ENCODE measurements at regions not wholly inside any gene's neighbourhood (a gene's known extent, or its start where the extent isn't known, plus 50 kb on each side); places are given as distances from the start of the nearest gene placed in this dataset.

DNA sequence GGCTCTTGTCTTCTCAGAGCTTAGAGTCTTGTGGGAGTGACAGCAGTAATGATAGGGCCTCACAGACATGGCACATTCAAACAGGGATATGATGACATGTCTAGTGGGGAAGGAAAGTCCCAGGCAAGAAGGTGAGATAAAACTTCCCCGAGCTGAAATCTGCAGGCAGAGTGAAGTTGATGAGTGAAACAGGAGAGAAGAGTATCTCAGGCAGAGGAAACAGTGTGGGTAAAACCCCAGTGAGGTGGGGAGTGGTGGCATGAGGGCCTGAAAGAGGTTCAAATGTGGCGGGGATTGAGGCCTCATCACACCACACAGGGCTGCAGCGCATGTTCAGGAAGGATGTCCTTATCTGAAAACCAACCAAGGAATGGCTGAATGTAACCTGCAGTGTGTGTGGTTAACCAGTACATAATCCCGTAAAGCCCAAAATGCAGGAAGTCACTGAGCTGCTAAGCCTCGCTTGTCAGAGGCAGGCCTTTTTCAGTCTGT is 153.8 kb upstream of the E2F8 start:
- H3K27me3 ChIP-seq (ENCODE audit: low read depth), result no peaks in the 10 kb centered on the region
- no peak for DNase-seq
- intact Hi-C loops (cut with micrococcal nuclease), result no loop called here
- no peak overlapping the region for H3K27ac ChIP-seq (replicated peaks)
- TF ChIP-seq, protein P1, sequence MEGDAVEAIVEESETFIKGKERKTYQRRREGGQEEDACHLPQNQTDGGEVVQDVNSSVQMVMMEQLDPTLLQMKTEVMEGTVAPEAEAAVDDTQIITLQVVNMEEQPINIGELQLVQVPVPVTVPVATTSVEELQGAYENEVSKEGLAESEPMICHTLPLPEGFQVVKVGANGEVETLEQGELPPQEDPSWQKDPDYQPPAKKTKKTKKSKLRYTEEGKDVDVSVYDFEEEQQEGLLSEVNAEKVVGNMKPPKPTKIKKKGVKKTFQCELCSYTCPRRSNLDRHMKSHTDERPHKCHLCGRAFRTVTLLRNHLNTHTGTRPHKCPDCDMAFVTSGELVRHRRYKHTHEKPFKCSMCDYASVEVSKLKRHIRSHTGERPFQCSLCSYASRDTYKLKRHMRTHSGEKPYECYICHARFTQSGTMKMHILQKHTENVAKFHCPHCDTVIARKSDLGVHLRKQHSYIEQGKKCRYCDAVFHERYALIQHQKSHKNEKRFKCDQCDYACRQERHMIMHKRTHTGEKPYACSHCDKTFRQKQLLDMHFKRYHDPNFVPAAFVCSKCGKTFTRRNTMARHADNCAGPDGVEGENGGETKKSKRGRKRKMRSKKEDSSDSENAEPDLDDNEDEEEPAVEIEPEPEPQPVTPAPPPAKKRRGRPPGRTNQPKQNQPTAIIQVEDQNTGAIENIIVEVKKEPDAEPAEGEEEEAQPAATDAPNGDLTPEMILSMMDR (IDR thresholded peaks at IDR 0.05; ENCODE audit: borderline replicate concordance), result no peak
- H3K36me3 ChIP-seq, result no peaks in the 10 kb centered on the region
- peaks cover 3% of the 10 kb centered on the region for H3K9me3 ChIP-seq (replicated peaks)
- no peaks in the 10 kb centered on the region for H3K4me1 ChIP-seq
- H3K4me3 ChIP-seq, result no peak overlapping the region

DNA sequence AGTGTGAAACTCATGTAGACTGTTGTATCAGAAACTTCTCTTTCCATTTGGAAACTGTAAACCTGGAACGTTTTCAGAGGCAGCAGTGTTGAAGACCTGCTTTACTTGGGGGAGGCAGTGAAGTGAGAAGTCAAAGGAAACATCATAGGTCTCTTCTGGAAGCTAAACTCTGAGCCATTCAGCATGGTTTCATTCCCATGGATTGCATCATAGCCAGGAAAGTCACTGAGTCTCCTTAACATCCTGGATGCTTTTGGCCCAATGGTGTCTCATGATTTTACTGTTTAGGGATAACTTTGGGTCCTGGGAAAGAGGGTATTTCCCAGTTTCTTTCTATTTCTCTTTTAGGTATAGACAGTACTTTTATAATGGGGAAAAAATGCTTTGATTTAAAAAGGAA is 153.2 kb upstream of the E2F8 start:
- no peaks in the 10 kb centered on the region for H3K36me3 ChIP-seq
- H3K27me3 ChIP-seq (ENCODE audit: low read depth), result no peaks in the 10 kb centered on the region
- intact Hi-C loops (cut with micrococcal nuclease), result no loop called here
- H3K27ac ChIP-seq (replicated peaks), result no peak overlapping the region
- TF ChIP-seq, protein P1 (IDR thresholded peaks at IDR 0.05; ENCODE audit: borderline replicate concordance), result no peak
- no peak overlapping the region for H3K4me3 ChIP-seq
- peaks cover 3% of the 10 kb centered on the region for H3K9me3 ChIP-seq (replicated peaks)
- no peaks in the 10 kb centered on the region for H3K4me1 ChIP-seq
- no peak for DNase-seq

DNA sequence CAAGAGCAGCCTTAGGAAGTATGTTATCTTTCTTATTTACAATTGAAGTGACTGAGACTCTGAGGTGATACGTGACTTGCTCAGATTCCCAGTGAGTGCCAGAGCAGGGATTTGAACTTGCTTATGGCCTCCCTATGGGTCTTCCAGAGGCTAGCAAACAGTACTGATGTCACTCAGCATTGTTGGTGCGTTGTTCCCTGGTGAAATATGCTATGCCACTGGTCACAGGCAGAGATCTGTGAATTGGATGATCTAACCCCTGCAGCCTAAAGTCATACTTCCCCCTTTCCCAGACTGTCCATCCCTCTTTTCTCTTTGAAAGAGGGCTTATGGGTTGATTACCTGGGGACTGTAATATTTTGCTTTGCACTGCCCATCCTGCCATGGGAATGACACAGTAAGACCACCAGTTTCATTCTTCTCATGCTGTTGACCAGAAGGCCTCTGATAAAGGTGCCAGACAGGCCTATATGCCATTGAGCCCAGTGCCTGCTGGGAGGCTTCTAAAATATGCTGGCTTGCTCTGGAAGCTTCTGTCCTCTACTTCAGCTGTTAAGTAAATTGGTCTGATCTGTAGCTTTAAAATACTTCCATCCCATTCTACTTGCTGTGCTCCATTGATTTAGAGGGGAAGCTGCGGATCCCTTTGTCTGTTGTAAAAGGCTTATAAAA is 152.2 kb upstream of the E2F8 start:
- intact Hi-C loops (cut with micrococcal nuclease), result no loop called here
- no peaks in the 10 kb centered on the region for H3K27me3 ChIP-seq (ENCODE audit: low read depth)
- peaks cover 3% of the 10 kb centered on the region for H3K9me3 ChIP-seq (replicated peaks)
- no peak overlapping the region for H3K27ac ChIP-seq (replicated peaks)
- no peak overlapping the region for H3K4me3 ChIP-seq
- H3K36me3 ChIP-seq, result no peaks in the 10 kb centered on the region
- no peaks in the 10 kb centered on the region for H3K4me1 ChIP-seq
- no peak for DNase-seq
- TF ChIP-seq, protein P1 (IDR thresholded peaks at IDR 0.05; ENCODE audit: borderline replicate concordance), result no peak

DNA sequence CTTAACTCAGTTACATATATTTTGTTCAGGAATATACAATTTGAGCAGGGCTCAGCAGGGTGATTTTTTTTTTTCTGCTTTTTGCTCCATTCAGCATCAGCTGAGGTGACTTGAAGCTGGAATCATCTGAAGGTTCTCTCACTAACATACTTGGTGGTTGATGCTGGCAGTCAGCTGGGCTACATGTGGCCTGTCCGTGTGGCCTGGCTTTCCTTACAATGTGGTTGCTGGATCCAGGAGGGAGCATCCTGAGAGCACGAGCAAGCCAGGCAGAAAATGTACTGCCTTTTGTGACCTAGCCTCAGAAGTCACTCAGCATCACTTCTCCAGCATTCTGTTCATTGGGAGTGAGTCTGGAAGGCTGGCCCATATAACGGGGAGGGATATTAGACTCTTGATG is 151.6 kb upstream of the E2F8 start:
- no peak overlapping the region for H3K4me3 ChIP-seq
- DNase-seq, result no peak
- H3K9me3 ChIP-seq (replicated peaks), result peaks cover 3% of the 10 kb centered on the region
- TF ChIP-seq, protein P1 (IDR thresholded peaks at IDR 0.05; ENCODE audit: borderline replicate concordance), result no peak
- intact Hi-C loops (cut with micrococcal nuclease), result no loop called here
- no peaks in the 10 kb centered on the region for H3K27me3 ChIP-seq (ENCODE audit: low read depth)
- H3K36me3 ChIP-seq, result no peaks in the 10 kb centered on the region
- no peaks in the 10 kb centered on the region for H3K4me1 ChIP-seq
- H3K27ac ChIP-seq (replicated peaks), result no peak overlapping the region

DNA sequence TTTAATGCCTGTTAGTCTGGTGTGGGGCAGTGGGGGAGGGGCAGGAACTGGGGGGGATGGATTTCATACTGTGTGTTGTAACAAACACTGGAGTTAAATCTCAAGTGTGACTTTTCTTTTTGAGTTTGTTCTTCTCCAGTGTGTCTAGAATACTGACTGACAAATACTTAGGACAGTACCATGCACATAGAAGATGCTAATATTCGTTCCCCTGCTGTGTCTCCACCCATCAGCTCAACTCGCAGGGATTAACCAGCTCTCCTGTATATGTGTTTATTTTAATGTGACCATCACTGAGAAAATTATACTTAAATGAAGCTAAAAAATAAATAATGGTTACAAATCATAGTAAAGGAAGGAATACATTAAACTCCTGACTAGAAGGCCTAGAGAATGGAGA is 150.9 kb upstream of the E2F8 start:
- DNase-seq, result no peak
- no peaks in the 10 kb centered on the region for H3K27me3 ChIP-seq (ENCODE audit: low read depth)
- H3K4me3 ChIP-seq, result no peak overlapping the region
- TF ChIP-seq, protein P1 (IDR thresholded peaks at IDR 0.05; ENCODE audit: borderline replicate concordance), result no peak
- no peaks in the 10 kb centered on the region for H3K36me3 ChIP-seq
- H3K9me3 ChIP-seq (replicated peaks), result peaks cover 3% of the 10 kb centered on the region
- no peaks in the 10 kb centered on the region for H3K4me1 ChIP-seq
- no peak overlapping the region for H3K27ac ChIP-seq (replicated peaks)
- intact Hi-C loops (cut with micrococcal nuclease), result no loop called here
